Epithelial cell of esophagus (primary cell): ENCODE measurements at regions not wholly inside any gene's neighbourhood (a gene's known extent, or its start where the extent isn't known, plus 50 kb on each side); places are given as distances from the start of the nearest gene placed in this dataset.

Source experiments
- DNase-seq: peaks from one replicate; pipeline ENCODE4 v3.0.0; 2010; ENCODE audit warnings: low read depth
- H3K4me3 ChIP-seq: 2 replicates; pipeline ENCODE4 v1.5.1; 2011; ENCODE audit warnings: mild to moderate bottlenecking, low read length, control low read depth
- TF ChIP-seq, protein P1 (sequence below): IDR thresholded peaks from 2 replicates; pipeline ENCODE4 v1.5.1; 2011; ENCODE audit warnings: low read depth, mild to moderate bottlenecking, low read length, control low read depth, inconsistent platforms; ENCODE audit not compliant: insufficient read depth; ENCODE audit errors: missing control alignments

DNA sequence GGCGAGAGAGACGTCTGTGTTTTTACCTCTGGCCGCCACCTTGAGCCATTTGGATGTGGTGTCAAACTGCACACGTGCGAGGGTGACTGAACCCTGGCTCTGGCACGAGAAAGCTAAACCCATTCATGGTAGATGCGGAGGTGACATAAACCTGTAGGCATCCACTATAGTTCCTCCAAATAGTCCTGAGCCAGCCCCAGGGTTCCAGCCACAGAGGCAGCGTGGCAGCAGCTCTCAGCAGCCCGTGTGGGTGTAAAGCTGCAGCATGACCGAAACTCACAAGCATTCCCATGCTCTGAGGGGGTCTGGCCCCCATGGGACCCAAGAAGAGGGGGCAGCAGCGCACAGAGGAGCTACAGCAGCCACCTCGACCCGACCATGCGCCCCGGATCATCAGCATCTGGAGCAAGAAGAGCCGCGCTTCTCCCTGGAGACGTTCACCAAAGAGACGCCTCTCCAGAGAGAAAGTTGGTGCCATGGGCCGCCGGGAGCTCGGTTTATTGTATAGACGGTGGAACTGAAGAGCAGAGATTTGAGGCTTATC, 303.8 kb upstream of the IRX4 start:
- DNase-seq = no peak
- TF ChIP-seq, protein P1, sequence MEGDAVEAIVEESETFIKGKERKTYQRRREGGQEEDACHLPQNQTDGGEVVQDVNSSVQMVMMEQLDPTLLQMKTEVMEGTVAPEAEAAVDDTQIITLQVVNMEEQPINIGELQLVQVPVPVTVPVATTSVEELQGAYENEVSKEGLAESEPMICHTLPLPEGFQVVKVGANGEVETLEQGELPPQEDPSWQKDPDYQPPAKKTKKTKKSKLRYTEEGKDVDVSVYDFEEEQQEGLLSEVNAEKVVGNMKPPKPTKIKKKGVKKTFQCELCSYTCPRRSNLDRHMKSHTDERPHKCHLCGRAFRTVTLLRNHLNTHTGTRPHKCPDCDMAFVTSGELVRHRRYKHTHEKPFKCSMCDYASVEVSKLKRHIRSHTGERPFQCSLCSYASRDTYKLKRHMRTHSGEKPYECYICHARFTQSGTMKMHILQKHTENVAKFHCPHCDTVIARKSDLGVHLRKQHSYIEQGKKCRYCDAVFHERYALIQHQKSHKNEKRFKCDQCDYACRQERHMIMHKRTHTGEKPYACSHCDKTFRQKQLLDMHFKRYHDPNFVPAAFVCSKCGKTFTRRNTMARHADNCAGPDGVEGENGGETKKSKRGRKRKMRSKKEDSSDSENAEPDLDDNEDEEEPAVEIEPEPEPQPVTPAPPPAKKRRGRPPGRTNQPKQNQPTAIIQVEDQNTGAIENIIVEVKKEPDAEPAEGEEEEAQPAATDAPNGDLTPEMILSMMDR = no peak

DNA sequence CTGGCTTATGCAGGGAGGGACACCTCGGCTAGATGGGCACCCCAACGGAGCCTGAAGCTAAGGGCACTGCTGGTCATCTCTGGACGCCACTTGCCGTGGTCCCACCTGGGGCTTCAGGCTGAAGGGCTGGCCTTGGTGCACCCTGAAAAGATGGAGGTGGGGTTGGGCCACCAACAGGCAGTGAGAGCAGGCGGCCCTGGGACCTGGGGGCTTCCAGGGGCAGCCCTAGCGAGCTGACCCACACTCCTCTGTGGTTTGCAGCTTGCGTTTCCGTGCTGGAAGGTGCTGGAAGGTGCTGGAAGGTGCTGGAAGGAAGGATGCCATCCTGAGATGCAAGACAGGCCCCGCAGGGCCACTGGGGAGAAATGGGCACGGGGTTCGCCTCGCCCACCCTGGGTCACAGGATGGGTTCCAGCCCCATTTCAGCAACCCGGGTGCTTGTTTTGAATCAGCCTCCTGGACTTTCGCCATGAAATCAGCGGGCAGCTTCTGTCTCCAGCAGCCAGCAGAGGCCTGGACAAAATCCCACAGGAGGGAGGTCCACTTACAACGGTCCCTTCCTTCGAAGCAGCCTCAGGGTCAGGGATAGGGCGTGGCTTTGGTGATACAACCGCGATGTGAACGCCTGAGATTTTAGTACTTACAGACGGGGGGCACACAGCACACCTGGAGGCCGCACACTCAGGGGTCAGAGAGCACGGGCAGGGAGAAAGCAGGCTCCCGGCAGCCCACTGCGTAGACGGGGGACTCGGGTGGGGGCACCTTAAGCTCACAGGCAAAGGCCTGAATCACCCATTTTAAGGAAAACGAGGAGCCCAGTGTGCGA, 303.1 kb upstream of the IRX4 start:
- no peak for DNase-seq
- TF ChIP-seq, protein P1 = no peak
- H3K4me3 ChIP-seq = no peak overlapping the region

More for the DNA sequence above, 303.8 kb upstream of the IRX4 start:
- H3K4me3 ChIP-seq = no peak overlapping the region

DNA sequence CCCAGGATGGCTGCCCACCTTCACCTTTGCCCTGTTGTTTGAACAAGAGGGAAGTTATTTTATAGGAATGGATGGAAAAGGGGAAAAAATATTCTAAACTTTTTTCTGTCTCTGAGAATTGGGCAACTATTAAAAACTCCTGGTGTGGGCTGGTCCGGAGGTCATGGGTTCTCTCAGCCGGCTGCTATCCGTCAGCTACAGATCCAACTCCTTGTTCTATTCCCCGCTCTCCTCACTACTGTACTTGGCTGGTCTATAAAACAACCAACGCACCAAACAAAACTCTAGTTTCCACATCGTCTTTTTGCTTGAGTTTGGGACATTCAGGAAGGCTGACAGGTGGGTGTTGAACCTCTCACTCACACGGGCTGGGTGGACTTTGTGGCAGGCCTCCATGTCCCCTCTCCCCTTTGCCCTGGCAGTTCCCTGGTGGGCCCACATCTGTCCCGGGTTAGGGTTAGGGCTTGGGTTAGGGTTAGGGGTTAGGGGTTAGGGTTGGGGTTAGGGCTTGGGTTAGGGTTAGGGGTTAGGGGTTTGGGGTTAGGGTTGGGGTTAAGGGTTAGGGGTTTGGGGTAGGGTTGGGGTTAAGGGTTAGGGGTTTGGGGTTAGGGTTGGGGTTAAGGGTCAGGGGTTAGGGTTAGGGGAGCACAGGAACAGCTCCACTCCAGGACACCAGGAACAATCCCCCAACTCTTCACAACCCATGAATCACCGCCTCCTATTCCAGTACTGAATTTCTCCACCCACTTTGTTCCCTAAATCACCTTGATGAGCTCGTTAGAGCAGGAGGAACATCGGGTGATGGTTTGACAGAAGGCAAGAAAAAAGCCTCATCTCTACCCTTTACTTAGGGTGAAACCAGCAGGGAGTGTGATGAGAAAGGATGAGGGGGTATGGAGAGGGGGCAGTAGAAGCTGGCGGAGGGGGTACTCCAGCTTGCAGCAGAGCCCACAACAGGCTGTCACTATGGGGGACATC, 302.1 kb upstream of the IRX4 start:
- H3K4me3 ChIP-seq = no peak overlapping the region
- no peak for DNase-seq
- TF ChIP-seq, protein P1 = no peak

DNA sequence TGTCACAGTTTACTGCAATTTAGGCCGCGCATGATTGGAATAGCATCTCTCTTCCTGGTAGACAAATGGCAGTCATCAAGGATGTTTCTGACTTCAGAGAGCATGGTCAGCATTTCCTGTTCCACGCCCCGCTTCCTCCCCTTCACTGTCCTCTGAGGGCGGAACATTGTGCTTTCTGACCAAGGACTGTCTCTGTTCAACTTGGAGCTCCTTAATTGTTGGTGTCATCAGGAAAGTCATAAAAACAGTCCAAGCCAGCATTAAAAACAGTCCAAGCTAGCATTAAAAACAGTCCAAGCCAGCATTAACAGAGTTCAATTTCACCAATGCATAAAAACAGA, 301.3 kb upstream of the IRX4 start:
- TF ChIP-seq, protein P1 = no peak
- DNase-seq = no peak
- no peak overlapping the region for H3K4me3 ChIP-seq

DNA sequence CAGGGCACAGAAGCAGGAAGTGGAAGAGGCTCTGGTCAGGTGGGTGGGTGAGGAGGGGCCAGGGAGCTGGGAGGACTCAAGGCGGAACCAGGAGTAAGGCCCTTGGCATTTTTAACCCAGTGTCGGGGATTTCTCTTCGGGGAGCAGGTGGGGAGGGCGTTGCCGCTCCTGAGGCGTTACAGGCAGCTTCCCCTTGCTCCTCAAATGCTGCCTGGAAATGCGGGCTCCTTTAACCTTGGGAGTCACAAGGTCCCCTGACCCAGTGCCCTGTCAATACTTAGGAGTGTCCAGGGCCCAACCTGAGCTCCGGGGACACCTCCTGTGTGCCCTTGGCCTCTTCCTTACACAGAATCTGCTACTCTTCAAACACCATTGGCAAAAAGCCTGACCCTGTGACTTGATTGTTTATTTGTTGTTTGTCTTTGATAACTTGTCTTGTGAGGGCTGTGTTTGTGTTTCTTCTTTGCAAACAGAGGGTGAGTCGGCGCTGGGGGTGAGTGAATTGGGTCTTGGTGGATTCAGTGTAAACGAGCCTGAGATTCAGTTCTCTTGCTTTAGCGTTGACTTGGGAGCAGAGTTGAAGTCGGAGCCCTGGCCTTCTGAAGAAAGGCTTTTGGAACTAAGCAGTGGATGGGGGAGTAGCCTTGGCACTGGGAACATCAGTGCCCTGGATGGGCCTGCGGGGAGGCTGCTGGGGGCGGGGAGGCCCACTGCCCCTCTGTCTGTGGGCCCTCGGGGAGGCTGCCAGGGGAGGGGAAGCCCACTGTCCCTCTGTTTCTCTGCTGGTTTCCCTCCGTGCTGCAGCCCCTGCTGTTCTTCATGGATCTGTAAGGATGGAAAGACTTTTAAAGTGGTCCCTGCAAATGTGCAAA, 300.7 kb upstream of the IRX4 start:
- H3K4me3 ChIP-seq = no peak overlapping the region

More for the DNA sequence above, 300.7 kb upstream of the IRX4 start:
- no peak for DNase-seq
- TF ChIP-seq, protein P1 = no peak
